ENCODE measurements at regions not wholly inside any gene's neighbourhood (a gene's known extent, or its start where the extent isn't known, plus 50 kb on each side); places are given as distances from the start of the nearest gene placed in this dataset.

GRCh38 chr3:157914882-157915281 lies 191.3 kb downstream of the SHOX2 start:
- TF ChIP-seq POLR2AphosphoS5 (IDR thresholded peaks at IDR 0.05), result no peak
- no peak for TF ChIP-seq CTCF (IDR thresholded peaks at IDR 0.05 in 8 of 11, conservative IDR thresholded peaks at IDR 0.05 in 3 of 11)
